Urothelium cell line (cell line): ENCODE measurements at regions not wholly inside any gene's neighbourhood (a gene's known extent, or its start where the extent isn't known, plus 50 kb on each side); places are given as distances from the start of the nearest gene placed in this dataset.

Source experiments
- DNase-seq: peaks from one replicate; pipeline ENCODE4 v3.0.0; 2011; ENCODE audit warnings: low spot score, mixed read lengths
- FAIRE-seq: peaks from 2 replicates; lab custom pipeline; 2011; peaks lifted over from hg19 to GRCh38; lab: Jason Lieb, UNC

DNA sequence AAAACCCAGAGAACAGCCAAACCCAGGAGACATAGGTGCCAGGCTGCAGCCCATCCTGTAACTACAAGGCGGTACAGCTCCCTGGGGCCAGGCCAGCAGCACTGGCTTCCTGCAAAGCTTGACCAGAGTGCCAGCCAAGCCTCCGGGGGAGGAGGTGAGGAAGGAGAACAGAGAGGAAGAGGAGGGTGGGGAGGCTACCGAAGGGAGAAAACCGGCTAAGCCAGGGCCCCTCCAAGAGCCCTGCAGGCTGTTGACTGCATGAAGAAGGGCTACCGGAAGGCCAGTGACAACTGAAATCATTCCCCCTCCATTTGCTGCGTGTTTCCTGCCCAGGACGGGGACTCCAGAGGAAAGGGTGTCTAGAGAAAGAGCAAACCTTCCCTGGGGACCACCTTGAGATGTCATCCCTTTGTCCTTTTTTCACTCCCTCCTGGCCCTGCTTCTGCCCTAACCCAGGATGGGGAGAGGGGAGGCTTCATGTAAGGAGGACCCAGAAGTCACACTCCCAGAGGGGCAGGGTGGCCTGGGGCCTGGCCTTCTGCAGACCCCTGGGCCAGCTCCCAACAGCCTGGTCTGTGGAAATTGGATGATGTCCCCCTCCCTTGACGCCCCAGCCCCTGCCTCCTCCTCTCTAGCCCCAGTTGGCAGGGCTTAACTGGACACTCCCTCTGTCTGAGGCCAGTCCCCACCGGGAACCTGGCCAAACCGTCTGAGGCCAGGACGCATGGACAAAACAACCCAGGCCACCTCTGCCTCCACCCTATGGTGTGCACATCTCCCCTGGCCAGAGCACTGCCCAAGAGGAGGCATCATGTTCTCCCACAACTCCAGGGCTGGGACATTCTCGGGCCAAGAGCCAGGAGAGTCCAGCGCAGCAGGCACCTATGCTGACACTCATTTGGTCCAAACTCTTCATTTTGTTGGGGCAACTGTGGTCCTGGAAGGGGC, 207.8 kb downstream of the CYP26B1 start:
- no peak for FAIRE-seq
- DNase-seq = peak; percentile 3

DNA sequence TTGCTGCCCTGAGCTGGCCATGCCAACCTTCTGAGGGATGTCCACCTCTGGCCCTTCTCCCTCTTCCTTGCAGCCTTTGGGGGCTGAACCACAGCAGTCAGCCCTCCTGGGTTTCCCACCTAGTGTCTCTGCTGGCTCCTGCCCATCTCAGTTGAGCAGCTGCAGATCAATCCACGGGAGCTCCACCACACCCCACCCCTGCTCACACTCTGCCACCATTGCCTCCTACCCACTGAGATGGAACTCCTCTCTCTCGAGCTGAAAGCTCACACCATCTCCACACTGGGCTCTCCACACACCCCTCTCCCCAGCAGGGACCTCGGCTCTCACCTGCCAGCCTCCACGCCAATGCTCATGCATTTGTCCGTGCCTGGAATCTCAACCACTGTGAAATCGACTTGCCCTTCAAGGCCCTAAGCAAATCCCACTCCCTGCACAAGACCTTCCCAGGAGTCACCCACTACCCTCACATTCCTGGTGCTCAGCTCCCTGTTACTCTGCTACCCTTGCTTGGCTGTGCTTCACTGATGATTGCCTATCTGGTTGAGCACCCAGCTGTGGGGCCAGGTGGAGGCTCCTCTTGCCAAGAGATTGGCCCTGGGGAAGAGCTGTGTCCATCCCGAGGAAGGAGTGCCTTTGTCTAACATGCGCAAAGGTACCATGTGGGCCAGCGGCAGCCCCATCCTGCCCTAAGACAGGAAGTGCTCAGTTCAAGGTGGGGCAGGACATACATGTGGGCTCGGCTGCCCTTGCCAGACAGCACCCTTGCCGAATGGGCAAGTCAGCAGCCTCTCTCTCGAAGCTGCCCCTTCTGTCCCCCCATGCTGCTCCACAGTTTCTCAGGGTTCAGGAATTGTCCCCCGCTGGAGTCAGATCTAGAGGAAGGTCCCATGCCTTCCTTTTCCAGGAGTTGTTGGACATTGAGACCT, 208.7 kb downstream of the CYP26B1 start:
- FAIRE-seq (no peak), DNase-seq (peak; percentile 3)

DNA sequence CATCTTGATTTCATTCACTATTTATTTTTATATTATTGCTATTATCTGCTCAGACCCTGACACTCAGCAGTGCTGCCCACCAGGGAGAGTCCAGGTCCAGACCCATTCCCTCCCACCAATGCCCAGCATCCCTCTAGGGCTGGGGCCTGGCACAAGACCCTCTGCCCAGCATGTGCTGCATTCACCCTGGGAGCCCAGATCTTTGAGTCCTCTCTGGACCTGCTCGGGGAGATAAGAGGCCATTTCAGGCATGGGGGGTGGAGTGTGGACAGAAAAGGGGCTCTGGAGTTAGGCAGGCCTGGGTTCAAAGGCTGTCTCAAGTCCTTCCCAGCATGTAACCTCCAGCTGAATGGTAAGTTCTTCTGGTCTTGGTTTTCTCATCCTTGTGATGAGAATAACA, 209.6 kb downstream of the CYP26B1 start:
- FAIRE-seq = no peak
- no peak for DNase-seq

DNA sequence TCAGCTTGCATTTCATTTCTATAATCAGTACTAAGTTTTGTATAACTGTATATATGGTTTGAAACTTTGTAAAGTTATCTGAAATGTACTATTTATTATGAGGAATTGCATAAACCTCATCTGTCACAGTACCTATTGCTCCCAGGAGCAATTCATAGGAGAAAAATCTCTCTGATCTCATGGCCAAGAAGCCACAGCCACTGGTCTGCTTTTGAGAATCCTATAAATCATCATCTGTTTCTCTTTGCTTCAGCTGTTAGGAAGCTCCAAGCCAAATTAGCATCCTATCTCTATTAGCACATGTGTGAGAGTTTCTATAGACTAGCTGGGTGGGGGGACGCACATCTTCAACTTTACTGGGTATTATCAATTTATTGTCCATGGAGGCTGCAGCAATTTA, 210.3 kb downstream of the CYP26B1 start:
- no peak for DNase-seq
- no peak for FAIRE-seq

DNA sequence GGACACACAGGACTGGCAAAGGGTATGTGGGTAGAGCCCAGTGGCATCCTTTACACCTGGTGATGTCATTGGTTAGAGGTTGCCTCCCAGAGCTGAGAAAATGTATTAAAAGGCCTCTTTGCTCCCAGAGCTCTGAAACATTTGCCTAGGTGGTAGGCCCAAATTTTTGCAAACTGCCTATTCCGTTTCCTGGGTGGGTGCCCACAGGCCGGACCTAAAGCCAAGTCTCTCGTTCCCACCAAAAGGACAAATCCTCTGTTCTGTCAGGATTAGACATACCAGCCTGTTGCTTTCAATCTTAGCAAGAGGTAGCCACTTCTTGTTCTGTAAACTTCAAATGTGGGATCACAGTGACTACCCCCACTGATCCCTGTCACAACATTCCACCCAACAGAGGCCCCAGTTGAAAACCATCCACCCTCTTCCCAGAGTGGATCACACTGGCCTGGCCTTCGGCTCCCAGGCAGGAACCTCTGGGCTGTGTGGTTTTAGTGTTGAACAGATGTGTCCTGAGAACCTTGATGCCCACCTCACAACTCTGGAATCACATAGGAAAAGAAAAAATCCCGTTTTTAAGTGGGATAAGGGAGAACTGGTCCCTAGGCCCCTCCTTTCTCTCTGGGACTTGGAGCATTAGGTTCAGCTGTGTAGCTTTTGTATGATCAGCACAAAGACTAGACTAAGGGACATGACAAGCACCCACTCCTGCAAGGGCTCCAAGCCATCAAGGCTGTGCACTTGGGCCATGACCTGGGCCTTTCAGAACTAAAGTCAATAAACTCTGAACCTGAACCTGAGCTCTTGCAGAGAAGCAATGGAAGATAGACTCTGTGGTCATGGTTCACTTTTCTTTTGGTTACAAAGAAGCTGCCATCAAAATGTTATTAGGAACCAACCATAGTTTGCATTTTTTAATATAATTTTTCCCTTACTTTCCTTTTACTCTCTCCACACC, 211.3 kb downstream of the CYP26B1 start:
- no peak for DNase-seq
- FAIRE-seq = no peak

DNA sequence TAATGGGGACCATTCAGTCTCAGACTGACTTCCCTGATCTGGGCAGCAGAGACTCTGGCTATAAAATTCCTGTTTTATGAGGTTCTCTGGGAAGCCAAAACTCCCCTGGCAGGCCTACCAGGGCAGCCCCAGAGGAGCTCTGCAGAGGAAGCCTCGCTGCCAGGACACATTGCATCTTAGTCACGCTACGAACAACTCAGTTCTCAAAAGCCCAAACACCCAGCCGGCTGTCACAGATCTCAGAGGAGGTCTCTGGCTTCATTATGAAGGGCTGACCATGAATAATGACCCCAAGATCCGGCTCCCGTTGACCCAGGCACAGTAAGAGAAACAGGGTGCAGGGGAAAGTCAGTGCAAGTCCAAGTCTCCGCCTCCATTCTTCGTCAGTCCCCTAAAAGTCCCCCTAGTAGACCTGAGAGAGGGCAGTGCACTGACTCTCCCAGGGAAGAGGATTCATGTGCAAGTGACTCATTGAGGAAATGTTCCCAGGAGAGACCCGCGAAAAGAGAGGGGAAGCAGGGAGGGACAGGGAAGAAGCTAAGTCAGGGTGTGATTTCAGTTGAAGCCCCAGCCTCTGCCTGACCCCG, 212.3 kb downstream of the CYP26B1 start:
- FAIRE-seq = no peak
- DNase-seq = peak; percentile 3

DNA sequence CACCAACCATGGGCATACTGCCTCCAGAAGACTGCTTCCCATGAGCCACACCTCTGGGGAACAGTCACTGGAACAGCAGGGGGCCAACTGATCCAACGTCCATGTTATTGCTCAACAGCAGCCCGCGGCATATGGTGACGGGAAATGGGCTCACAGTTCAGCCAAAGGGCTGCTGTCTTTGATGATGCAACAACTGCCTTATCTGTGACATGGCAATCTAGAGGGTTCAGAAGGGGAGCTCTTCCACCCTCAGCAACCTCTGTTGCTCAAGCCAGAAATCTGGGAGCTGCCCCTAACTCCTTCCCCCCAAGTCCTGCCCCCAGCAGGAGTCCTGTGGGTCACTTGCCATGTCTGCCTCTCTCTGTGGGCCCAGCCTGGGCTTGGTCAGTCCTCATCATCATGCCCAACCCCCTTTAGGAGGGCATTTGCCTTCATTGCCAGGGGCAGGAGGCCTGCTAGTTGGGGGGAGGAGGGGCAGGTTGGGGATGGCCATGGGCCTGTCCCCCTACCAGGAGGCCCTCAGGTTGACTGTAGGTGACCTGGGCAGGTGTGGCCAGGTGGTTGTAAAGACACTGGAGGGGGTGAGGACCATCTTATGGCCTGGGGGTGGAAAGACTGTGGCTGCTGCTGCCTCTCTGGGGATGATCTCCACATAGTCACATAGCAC, 212.9 kb downstream of the CYP26B1 start:
- FAIRE-seq (no peak), DNase-seq (no peak)

DNA sequence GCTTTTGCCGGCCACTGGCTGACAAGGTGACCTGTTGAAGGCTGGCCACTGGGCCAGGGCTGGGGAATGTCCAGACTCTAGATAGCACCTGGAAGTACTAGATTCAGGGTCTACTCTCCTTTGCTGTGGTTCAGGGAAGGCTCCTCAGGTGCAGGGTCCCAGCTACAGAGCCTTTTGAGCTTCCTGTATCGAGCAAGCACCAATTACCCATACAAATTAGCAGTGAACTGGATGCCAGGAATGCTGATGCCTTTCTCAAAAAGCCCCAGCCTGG, 213.4 kb downstream of the CYP26B1 start:
- no peak for FAIRE-seq
- DNase-seq = no peak

DNA sequence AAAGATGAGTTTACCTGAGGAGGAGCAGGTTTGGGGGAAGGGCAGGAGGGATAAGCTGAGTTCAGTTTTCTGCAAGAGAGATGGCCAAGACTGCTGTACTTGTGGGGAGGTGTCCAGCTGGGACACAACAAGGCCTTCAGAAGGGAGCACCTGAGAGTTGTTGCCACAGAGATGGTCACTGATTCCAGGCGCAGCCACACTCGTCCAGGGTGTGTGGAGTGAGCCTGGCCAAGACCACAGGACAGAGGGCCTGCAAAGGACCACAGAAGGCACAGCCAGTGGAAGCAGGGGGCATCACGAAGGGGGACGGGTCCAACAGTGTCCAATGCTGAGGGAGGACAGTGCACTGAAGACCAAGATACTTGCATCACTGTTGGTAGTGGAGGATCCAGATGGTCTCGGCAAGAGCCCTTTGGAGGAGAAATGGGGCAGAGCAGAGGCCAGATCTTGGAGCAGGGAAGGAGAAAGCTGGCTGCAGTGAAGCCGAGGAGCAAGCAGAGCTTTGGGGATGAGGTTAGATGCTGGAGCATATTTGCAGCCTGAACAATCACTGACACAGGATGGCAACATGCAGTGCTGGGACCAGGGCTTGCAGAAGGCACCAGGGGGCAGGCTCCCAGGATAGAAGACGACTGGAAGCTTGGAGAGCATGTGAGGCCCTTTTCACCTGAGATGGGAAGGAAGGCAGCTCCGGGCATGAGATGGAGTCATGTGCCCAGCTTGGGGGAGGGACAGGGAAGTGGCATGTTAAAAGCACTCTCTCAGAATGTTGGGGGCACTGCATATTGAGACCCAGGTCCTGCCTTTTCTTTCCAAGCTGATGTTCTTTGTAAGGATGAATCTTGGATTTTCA, 214.0 kb downstream of the CYP26B1 start:
- FAIRE-seq = no peak
- DNase-seq = peak; percentile 17

DNA sequence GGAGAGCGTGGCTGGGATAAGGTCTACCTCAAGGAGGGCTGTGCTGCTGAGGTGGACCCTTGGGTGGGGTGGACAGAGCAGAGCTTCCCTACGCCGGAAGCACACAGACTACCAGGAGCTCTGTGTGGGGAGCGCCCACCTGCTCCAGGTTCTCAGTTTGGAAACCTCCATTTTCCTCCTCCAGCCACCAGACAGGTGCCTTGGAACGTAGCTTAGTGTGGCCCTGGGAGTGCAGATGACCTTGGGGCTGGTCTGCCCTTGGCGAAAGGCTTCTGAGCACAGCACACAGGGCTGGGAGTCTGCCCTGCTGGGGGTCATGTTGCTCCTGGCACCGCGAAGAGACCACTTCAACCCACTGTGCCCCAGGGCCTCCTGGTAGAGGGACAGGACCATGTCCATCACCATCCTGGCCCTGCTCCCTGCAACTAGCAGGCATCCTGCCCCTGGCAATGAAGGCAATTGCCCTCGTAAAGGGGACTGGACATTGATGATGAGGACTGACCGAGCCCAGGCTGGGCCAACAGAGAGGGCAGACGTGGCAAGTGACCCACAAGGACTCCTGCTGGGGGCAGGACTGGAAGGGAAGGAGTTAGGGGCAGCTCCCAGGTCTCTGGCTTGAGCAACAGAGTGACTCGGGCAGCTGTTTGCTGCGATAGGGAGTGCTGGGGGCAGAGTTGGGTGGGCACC, 214.7 kb downstream of the CYP26B1 start:
- FAIRE-seq (peak; percentile 48), DNase-seq (peak; percentile 3)

DNA sequence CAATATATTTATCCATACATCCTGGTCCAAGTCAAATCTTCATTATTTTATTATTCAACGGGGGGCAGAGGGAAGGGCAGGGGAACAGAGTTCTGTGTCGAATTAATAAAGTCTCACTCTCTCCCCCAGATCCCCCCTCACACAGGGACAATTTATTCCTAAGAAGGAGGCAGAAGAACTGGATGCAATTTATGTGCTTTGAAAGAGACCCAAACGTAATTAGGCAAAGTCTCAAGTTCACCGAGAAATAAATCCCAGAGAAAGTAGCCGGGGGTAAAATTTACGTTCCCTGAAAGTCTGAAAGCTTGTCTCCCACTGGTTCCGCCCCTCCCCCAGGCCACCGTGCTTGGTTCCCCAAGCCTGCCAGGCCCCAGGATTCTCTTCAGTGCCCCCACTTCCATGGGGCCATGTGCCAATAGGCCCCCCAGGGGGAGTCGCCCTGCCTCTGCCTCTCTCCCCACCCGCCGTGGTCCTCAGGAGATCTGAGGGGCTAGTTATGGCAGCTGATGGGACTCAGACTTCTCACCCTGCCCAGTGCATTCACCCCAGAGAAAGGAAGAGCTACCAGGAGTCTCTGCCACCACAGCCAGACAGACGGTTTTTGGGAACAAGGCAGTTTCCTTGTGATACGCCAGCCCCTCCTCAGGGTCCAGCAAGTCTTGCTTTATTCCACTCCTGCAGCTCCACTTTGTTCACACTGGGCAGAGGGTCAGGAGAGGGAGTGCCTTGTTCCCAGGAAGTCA, 215.5 kb downstream of the CYP26B1 start:
- DNase-seq (peak; percentile 3), FAIRE-seq (no peak)

DNA sequence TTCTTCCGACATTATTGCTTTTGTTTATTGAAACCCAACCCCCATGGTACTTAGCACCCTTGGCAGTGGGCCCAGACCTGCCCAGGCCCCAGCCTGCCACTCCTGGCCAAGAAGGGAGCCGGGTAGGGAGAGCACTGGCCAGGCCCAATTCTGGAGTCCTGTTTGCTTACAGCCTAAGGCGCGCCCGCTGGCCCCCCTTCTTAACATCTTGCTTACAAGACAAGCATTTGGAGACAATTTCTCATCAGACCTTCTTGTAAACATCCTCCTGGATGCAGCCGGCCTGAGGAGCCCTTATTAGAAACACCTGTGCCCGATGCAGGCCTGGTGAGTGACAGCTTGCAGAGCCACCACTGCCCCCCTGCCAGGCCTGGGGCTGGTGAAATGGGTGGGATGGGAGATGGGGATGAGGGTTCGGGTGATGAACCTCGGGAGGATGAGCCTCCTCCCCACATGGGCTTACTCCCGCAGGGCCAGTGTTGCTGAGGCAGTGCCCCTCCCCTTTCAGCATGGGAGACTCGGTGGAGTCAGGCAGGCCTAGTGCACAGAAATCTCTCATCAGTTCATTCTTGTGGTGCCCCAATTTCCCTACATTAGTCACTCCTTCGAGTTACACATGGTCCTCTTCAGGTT, 217.5 kb downstream of the CYP26B1 start:
- FAIRE-seq = no peak
- peak; percentile 12 for DNase-seq

DNA sequence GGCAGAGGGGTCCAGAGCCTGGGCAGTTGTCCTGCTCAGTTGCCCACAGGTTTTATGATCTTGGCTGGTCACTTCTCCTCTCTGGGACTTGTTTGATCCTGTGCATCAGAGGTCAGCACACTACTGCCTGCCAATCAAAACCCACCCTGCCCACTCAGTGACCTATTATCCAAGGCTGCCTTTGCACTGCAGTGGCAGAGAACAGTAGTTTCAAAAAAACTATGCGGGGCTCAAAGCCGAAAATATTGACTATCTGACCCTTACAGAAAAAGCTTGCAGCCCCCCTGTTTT, 218.2 kb downstream of the CYP26B1 start:
- DNase-seq = no peak
- FAIRE-seq = no peak

DNA sequence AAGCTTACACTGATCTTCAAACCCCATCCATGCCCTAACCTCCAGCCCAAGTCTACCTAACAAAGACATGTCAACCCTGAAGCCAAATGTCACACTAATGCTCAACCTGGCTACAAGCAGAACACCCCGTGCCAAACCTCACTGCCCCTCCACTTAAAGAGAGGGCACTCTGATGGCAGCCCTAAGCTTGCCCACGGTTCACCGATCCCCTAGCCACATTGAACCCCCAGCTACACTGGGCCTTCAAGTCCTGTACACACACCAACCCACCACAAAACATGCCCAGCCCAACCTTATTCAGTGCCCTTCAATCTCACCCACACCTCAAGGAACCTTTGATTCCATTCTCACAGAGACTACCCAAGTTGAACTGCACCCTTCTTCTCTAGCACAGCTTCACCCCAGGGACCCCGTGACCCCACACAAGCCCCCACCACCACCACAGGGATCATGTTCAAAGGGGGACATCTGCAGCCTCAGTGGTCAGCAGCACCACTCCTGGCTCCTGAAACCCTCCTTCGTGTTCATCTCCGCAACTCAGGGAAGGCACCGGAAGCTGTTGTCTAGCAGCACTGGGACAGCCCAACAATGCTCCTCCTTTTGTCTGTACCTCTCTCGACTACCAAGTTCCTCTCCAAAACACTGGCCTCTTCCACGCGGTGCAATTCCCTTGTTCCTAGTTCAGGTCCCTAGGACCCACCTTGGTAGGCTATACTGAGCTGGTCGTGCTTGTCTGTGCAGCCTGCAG, 218.8 kb downstream of the CYP26B1 start:
- DNase-seq = peak; percentile 5

DNA sequence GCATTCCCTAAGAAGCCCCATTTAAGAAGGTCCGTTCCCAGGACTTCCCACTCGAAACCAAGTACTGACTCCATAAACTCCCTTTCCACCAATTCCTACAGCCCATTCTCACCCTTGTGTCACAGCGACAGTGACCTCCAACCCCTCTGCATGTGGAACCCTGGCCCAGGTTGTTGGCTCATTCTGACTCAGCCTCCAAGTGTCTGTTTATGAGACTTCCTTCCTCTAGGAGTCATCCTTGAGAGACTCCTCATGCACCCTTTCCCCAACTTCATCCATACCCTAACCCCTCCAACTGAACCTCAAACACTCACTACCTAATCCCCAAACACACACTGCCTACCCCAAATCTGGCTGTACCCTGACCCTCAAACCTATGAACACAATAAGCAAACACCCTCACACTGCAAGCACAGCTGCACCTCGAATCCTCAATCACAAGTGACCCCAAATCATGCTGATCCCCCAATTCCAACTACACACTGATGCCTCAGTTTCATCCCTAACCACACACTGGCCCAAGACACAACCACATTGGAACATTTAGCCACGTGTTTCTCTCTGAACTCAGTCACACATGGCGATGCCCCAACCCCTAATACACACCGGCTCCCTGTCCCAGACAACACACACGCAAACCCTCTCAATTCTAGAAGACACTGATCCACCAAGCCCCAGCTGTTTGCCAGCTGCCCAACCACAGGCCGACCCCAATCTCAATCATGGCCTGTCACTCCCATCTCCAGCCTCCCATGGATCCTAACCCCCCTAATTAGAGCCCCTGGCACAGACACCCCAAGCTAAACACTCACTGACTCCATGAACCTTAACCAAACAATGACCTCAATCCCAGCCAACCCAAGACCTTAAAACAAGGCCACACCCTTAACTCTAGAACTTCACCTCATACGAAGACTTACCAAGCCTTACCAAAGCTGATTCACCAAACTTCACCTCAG, 219.6 kb downstream of the CYP26B1 start:
- DNase-seq (peak; percentile 3), FAIRE-seq (no peak)

More for the DNA sequence above, 218.8 kb downstream of the CYP26B1 start:
- FAIRE-seq = no peak
